Loucy (cell line): ENCODE measurements at regions not wholly inside any gene's neighbourhood (a gene's known extent, or its start where the extent isn't known, plus 50 kb on each side); places are given as distances from the start of the nearest gene placed in this dataset.

Experiments used
- H2AFZ ChIP-seq: fragments of 200-600 bp; sonication (generic); 2 replicates; pipeline ENCODE4 v1.6.0; 2016; ENCODE audit warnings: antibody characterized with exemption, mild to moderate bottlenecking, low read length, moderate library complexity
- H3F3A ChIP-seq: fragments of 200-600 bp; 2 replicates; pipeline ENCODE4 v1.6.0; 2016; ENCODE audit warnings: antibody characterized with exemption, low read depth, mild to moderate bottlenecking
- H3K27me3 ChIP-seq: fragments of 200-600 bp; sonication (generic); 2 replicates; pipeline ENCODE4 v1.6.1; 2014; ENCODE audit warnings: low read length, mild to moderate bottlenecking; ENCODE audit not compliant: insufficient read depth, poor library complexity, severe bottlenecking
- H3K36me3 ChIP-seq: fragments of 200-600 bp; sonication (generic); 2 replicates; pipeline ENCODE4 v1.6.1; 2016; ENCODE audit warnings: low read length; ENCODE audit not compliant: insufficient read depth
- H3K4me1 ChIP-seq: fragments of 200-600 bp; sonication (generic); 2 replicates; pipeline ENCODE4 v1.5.1; 2014; ENCODE audit warnings: low read length, mild to moderate bottlenecking; ENCODE audit not compliant: insufficient read depth, poor library complexity, severe bottlenecking
- H3K4me2 ChIP-seq: fragments of 200-600 bp; sonication (generic); 2 replicates; pipeline ENCODE4 v1.6.0; 2014; ENCODE audit warnings: antibody characterized with exemption, low read length, low read depth, mild to moderate bottlenecking; ENCODE audit not compliant: poor library complexity, severe bottlenecking
- H3K4me3 ChIP-seq: fragments of 200-600 bp; sonication (generic); 2 replicates; pipeline ENCODE4 v1.5.1; 2014; ENCODE audit warnings: low read length, mild to moderate bottlenecking, mixed read lengths; ENCODE audit not compliant: poor library complexity, severe bottlenecking
- H3K79me2 ChIP-seq: fragments of 200-600 bp; sonication (generic); 2 replicates; pipeline ENCODE4 v1.6.1; 2014; ENCODE audit warnings: low read length; ENCODE audit not compliant: insufficient read depth
- H3K9ac ChIP-seq: fragments of 200-600 bp; sonication (generic); 2 replicates; pipeline ENCODE4 v1.6.0; 2014; ENCODE audit warnings: mild to moderate bottlenecking, low read depth, low read length, moderate library complexity; ENCODE audit not compliant: poor library complexity, severe bottlenecking
- H3K9me2 ChIP-seq: fragments of 200-600 bp; sonication (generic); replicated peaks from 2 replicates; pipeline ENCODE4 v1.6.1; 2016; ENCODE audit warnings: low read depth, low read length, mixed read lengths
- H3K9me3 ChIP-seq: fragments of 200-600 bp; sonication (generic); 2 replicates; pipeline ENCODE4 v1.6.1; 2014; ENCODE audit warnings: mild to moderate bottlenecking, antibody characterized with exemption, low read length, low read depth; ENCODE audit not compliant: insufficient read depth
- H4K20me1 ChIP-seq: fragments of 200-600 bp; sonication (generic); 2 replicates; pipeline ENCODE4 v1.6.0; 2014; ENCODE audit warnings: antibody characterized with exemption, low read length, mild to moderate bottlenecking; ENCODE audit not compliant: insufficient read depth, poor library complexity, severe bottlenecking
- CTCF ChIP-seq: fragments of 200-600 bp; sonication (generic); conservative IDR thresholded peaks from 2 replicates; pipeline ENCODE4 v1.5.1; 2014; ENCODE audit warnings: mild to moderate bottlenecking, antibody characterized with exemption, low read length
- EZH2phosphoT487 ChIP-seq: fragments of 200-600 bp; IDR thresholded peaks from 2 replicates; pipeline ENCODE4 v1.6.1; 2018; ENCODE audit warnings: antibody characterized with exemption, mild to moderate bottlenecking, moderate library complexity, borderline replicate concordance

GRCh38 chr2:58770846-58771245 lies 529.7 kb upstream of the FANCL start:
- H3F3A ChIP-seq: no peaks in the 10 kb centered on the region
- TF ChIP-seq EZH2phosphoT487 (no peak), CTCF (no peak)
- no peak overlapping the region for H3K4me2 ChIP-seq
- H3K36me3 ChIP-seq: no peaks in the 10 kb centered on the region
- no peak overlapping the region for H3K4me3 ChIP-seq
- H3K79me2 ChIP-seq: peaks cover under 1% of the 10 kb centered on the region; the same call in 1 of the 2 replicates
- H3K4me1 ChIP-seq: peaks cover 35% of the 10 kb centered on the region
- H3K27me3 ChIP-seq: no peaks in the 10 kb centered on the region
- no peaks in the 10 kb centered on the region for H3K9me2 ChIP-seq
- no peak overlapping the region for H2AFZ ChIP-seq
- H4K20me1 ChIP-seq: no peaks in the 10 kb centered on the region
- H3K9ac ChIP-seq: no peak overlapping the region
- no peaks in the 10 kb centered on the region for H3K9me3 ChIP-seq

- peaks cover 4% of the 10 kb centered on the region; the same call in 1 of the 2 replicates for H3K79me2 ChIP-seq
- TF ChIP-seq CTCF: no peak
- TF ChIP-seq EZH2phosphoT487: no peak
- no peaks in the 10 kb centered on the region for H4K20me1 ChIP-seq
- H3K4me3 ChIP-seq: no peak overlapping the region
- H3K9me3 ChIP-seq: no peaks in the 10 kb centered on the region
- H3K9me2 ChIP-seq: no peaks in the 10 kb centered on the region
- no peak overlapping the region for H3K9ac ChIP-seq
- H3K36me3 ChIP-seq: no peaks in the 10 kb centered on the region
- peaks cover 4% of the 10 kb centered on the region; the same call in 1 of the 2 replicates for H3F3A ChIP-seq
- H3K4me2 ChIP-seq: no peak overlapping the region
- no peaks in the 10 kb centered on the region for H3K27me3 ChIP-seq
- no peak overlapping the region for H2AFZ ChIP-seq
- H3K4me1 ChIP-seq: peaks cover 37% of the 10 kb centered on the region
These were observed 528.7 kb upstream of the FANCL start for GRCh38 chr2:58769864-58770234.

- Histone ChIP-seq H3K9ac (no peak overlapping the region), H3K27me3 (no peaks in the 10 kb centered on the region), H3K9me2 (no peaks in the 10 kb centered on the region), H4K20me1 (no peaks in the 10 kb centered on the region), H3K4me3 (no peak overlapping the region), H3F3A (peaks cover 9% of the 10 kb centered on the region; the same call in 1 of the 2 replicates), H3K4me2 (no peak overlapping the region), H3K79me2 (peaks cover 4% of the 10 kb centered on the region; the same call in 1 of the 2 replicates), H2AFZ (peak overlapping the region; percentile 7; the same call in 1 of the 2 replicates), H3K9me3 (no peaks in the 10 kb centered on the region), H3K36me3 (no peaks in the 10 kb centered on the region), H3K4me1 (peaks cover 42% of the 10 kb centered on the region)
- TF ChIP-seq EZH2phosphoT487: no peak
- no peak for TF ChIP-seq CTCF
These were observed 528.2 kb upstream of the FANCL start for GRCh38 chr2:58769111-58769863.
